Nephron (organoid): ENCODE measurements at regions not wholly inside any gene's neighbourhood (a gene's known extent, or its start where the extent isn't known, plus 50 kb on each side); places are given as distances from the start of the nearest gene placed in this dataset.
"Not testable (repeated sequence)": the region's sequence is repeated elsewhere in the genome, so short reads cannot be mapped to it uniquely, and the experiment has no call there.

Experiments used
- H3K27ac Mint-ChIP-seq, 3 experiments: 2 replicates each; pipeline ENCODE4 v1.8.0; 2020; ENCODE audit warnings: mixed read lengths in 3 of 3, mild to moderate bottlenecking in 2 of 3, moderate library complexity in 1 of 3
- H3K27me3 Mint-ChIP-seq: 2 replicates; pipeline ENCODE4 v1.8.0; 2021; ENCODE audit warnings: low read depth, mild to moderate bottlenecking, moderate library complexity, mixed read lengths
- H3K36me3 Mint-ChIP-seq: 2 replicates; pipeline ENCODE4 v1.8.0; 2020; ENCODE audit warnings: low read depth, mixed read lengths
- H3K4me1 Mint-ChIP-seq: 2 replicates; pipeline ENCODE4 v1.8.0; 2020; ENCODE audit warnings: mixed read lengths
- H3K4me3 Mint-ChIP-seq, 3 experiments: 2 replicates each; pipeline ENCODE4 v1.8.0; 2020; ENCODE audit warnings: mild to moderate bottlenecking in 3 of 3, mixed read lengths in 3 of 3, moderate library complexity in 2 of 3
- H3K9me3 Mint-ChIP-seq: 2 replicates; pipeline ENCODE4 v1.8.0; 2020; ENCODE audit warnings: mixed read lengths
- CTCF ChIP-seq, 3 experiments: fragments of 200-600 bp; sonication (generic); IDR thresholded peaks; one replicate each; pipeline ENCODE4 v1.5.0; 2021; ENCODE audit warnings: antibody characterized with exemption in 3 of 3; ENCODE audit not compliant: unreplicated experiment in 3 of 3

GRCh38 chr1:38776466-38777065 lies 83.0 kb downstream of the RRAGC start:
- Mint-ChIP-seq H3K9me3 (no peaks in the 10 kb centered on the region), H3K4me1 (no peaks in the 10 kb centered on the region), H3K27ac (no peak overlapping the region), H3K27me3 (peaks cover 44% of the 10 kb centered on the region), H3K36me3 (no peaks in the 10 kb centered on the region), H3K4me3 (no peak overlapping the region)
- TF ChIP-seq CTCF (IDR thresholded peaks at IDR 0.05; ENCODE audit: unreplicated experiment in 3 of 3): no peak

GRCh38 chr1:38775175-38775845 lies 84.3 kb downstream of the RRAGC start:
- Mint-ChIP-seq H3K4me1 (no peaks in the 10 kb centered on the region), H3K4me3 (no peak overlapping the region)

GRCh38 chr1:38773483-38773882 lies 86.1 kb downstream of the RRAGC start:
- no peaks in the 10 kb centered on the region for H3K36me3 Mint-ChIP-seq
- H3K27ac Mint-ChIP-seq: no peak overlapping the region
- H3K9me3 Mint-ChIP-seq: no peaks in the 10 kb centered on the region
- TF ChIP-seq CTCF (IDR thresholded peaks at IDR 0.05; ENCODE audit: unreplicated experiment in 3 of 3): no peak
- no peak overlapping the region for H3K4me3 Mint-ChIP-seq
- H3K27me3 Mint-ChIP-seq: peaks cover 30% of the 10 kb centered on the region
- H3K4me1 Mint-ChIP-seq: no peaks in the 10 kb centered on the region

More at GRCh38 chr1:38775175-38775845, 84.3 kb downstream of the RRAGC start:
- H3K36me3 Mint-ChIP-seq: no peaks in the 10 kb centered on the region
- H3K27me3 Mint-ChIP-seq: peaks cover 40% of the 10 kb centered on the region
- no peaks in the 10 kb centered on the region for H3K9me3 Mint-ChIP-seq
- TF ChIP-seq CTCF (IDR thresholded peaks at IDR 0.05; ENCODE audit: unreplicated experiment in 3 of 3): no peak
- no peak overlapping the region for H3K27ac Mint-ChIP-seq

GRCh38 chr1:38772953-38773352 lies 86.6 kb downstream of the RRAGC start:
- TF ChIP-seq CTCF (IDR thresholded peaks at IDR 0.05; ENCODE audit: unreplicated experiment in 3 of 3): no peak
- Mint-ChIP-seq H3K9me3 (peaks cover 4% of the 10 kb centered on the region), H3K36me3 (no peaks in the 10 kb centered on the region), H3K4me3 (no peak overlapping the region), H3K4me1 (no peaks in the 10 kb centered on the region), H3K27me3 (peaks cover 29% of the 10 kb centered on the region), H3K27ac (no peak overlapping the region)

GRCh38 chr1:38772026-38772425 lies 87.5 kb downstream of the RRAGC start:
- no peak for TF ChIP-seq CTCF (IDR thresholded peaks at IDR 0.05; ENCODE audit: unreplicated experiment in 3 of 3)
- no peak overlapping the region for H3K27ac Mint-ChIP-seq

GRCh38 chr1:38770516-38771173 lies 88.9 kb downstream of the RRAGC start:
- not testable (repeated sequence) for H3K27ac Mint-ChIP-seq, H3K36me3 Mint-ChIP-seq, H3K9me3 Mint-ChIP-seq, H3K4me3 Mint-ChIP-seq, H3K4me1 Mint-ChIP-seq
- peaks cover 18% of the 10 kb centered on the region for H3K27me3 Mint-ChIP-seq

More at GRCh38 chr1:38772026-38772425, 87.5 kb downstream of the RRAGC start:
- Mint-ChIP-seq H3K27me3 (peaks cover 23% of the 10 kb centered on the region), H3K36me3 (no peaks in the 10 kb centered on the region), H3K4me1 (no peaks in the 10 kb centered on the region), H3K9me3 (peaks cover 7% of the 10 kb centered on the region), H3K4me3 (no peak overlapping the region)
